Spleen (tissue), 7 donors: ENCODE measurements at regions not wholly inside any gene's neighbourhood (a gene's known extent, or its start where the extent isn't known, plus 50 kb on each side); places are given as distances from the start of the nearest gene placed in this dataset.

Experiments
- POLR2A ChIP-seq, 3 donors: fragments of 450-650 bp; IDR thresholded peaks; one replicate each; pipeline ENCODE4 v1.5.1; 2017; ENCODE audit warnings: antibody characterized with exemption in 3 of 3, mild to moderate bottlenecking in 1 of 3
- POLR2AphosphoS5 ChIP-seq, 3 donors: sonication (generic); formaldehyde crosslinking; IDR thresholded peaks; one replicate each; pipeline ENCODE4 v1.5.1; 2017; ENCODE audit warnings: antibody characterized with exemption in 3 of 3
- TF ChIP-seq, protein P1 (sequence below), 11 experiments: fragments of 200-600 bp in 7 of 11; fragments of 450-650 bp in 4 of 11; sonication (generic) in 4 of 11; IDR thresholded peaks in 8 of 11; conservative IDR thresholded peaks in 3 of 11; 1 replicate in 7 of 11; 2 replicates in 4 of 11; pipeline versions ENCODE4 v1.4.0 to v1.8.0; 2016 to 2021; ENCODE audit warnings: antibody characterized with exemption in 11 of 11, inconsistent platforms in 4 of 11, mild to moderate bottlenecking in 1 of 11
- donor health status: DM: no; HTN: no; CAD: no; lungs with moderate emphysema.
- donor health status: DM: no; HTN: no; CAD: no.
- donor health status: DM: no; HTN: no; CAD: no.

DNA sequence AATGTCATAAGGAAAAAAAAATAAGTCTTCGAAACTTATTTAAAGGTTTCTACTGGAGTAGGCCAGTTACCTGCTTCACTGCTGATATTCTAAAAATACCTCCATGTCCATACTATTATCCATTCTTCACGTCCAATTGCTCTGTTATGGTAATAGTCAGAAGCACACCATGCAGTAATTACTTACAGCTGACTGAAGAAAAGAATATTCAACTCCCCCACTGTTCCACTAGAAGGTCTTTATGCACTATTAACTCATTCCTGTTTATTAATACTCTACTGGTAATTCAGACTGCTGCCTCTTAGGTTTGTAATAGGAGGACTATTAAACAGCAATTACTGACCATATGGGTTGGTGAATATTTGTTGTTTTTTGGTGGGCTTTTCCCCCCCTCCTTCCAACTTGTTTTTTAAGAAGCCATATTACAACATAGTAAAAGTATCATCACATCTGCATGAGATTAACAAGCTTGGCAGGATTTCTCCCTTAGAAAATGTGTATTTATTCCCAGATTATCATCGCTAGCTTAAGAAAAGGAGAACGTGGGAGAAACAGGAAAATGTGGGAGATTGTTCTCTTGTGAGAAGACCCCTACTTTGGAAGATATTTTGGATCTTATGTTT, 806.4 kb upstream of the FANCL start:
- TF ChIP-seq, protein P1, sequence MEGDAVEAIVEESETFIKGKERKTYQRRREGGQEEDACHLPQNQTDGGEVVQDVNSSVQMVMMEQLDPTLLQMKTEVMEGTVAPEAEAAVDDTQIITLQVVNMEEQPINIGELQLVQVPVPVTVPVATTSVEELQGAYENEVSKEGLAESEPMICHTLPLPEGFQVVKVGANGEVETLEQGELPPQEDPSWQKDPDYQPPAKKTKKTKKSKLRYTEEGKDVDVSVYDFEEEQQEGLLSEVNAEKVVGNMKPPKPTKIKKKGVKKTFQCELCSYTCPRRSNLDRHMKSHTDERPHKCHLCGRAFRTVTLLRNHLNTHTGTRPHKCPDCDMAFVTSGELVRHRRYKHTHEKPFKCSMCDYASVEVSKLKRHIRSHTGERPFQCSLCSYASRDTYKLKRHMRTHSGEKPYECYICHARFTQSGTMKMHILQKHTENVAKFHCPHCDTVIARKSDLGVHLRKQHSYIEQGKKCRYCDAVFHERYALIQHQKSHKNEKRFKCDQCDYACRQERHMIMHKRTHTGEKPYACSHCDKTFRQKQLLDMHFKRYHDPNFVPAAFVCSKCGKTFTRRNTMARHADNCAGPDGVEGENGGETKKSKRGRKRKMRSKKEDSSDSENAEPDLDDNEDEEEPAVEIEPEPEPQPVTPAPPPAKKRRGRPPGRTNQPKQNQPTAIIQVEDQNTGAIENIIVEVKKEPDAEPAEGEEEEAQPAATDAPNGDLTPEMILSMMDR (IDR thresholded peaks at IDR 0.05 in 8 of 11, conservative IDR thresholded peaks at IDR 0.05 in 3 of 11), result no peak
- no peak for TF ChIP-seq POLR2A (IDR thresholded peaks at IDR 0.05)
- no peak for TF ChIP-seq POLR2AphosphoS5 (IDR thresholded peaks at IDR 0.05)
